Testis (tissue), 2 donors: ENCODE measurements at regions not wholly inside any gene's neighbourhood (a gene's known extent, or its start where the extent isn't known, plus 50 kb on each side); places are given as distances from the start of the nearest gene placed in this dataset.

Experiments used
- DNase-seq: peaks from one replicate; pipeline ENCODE4 v3.0.0-alpha.2; 2019
- H3K27ac ChIP-seq, 2 donors: fragments of 200-600 bp; sonication (generic); one replicate each; pipeline ENCODE4 v1.5.1; 2019
- H3K27me3 ChIP-seq: fragments of 200-600 bp; sonication (generic); one replicate; pipeline ENCODE4 v1.5.1; 2019
- H3K36me3 ChIP-seq: fragments of 200-600 bp; sonication (generic); one replicate; pipeline ENCODE4 v1.5.1; 2017; ENCODE audit warnings: low read depth; ENCODE audit errors: missing control alignments
- H3K4me1 ChIP-seq: fragments of 200-600 bp; sonication (generic); one replicate; pipeline ENCODE4 v1.5.1; 2019
- H3K4me3 ChIP-seq, 2 donors: fragments of 200-600 bp; sonication (generic); one replicate each; pipeline ENCODE4 v1.5.1; 2017 to 2019
- H3K9me3 ChIP-seq: fragments of 200-600 bp; sonication (generic); one replicate; pipeline ENCODE4 v1.5.1; 2017
- CTCF ChIP-seq, 3 experiments: fragments of 450-650 bp in 2 of 3; fragments of 200-600 bp in 1 of 3; sonication (generic) in 1 of 3; IDR thresholded peaks; one replicate each; pipeline ENCODE4 v1.5.1; 2016 to 2019; ENCODE audit warnings: antibody characterized with exemption in 3 of 3, mild to moderate bottlenecking in 2 of 3, moderate library complexity in 1 of 3
- POLR2A ChIP-seq: fragments of 450-650 bp; IDR thresholded peaks from one replicate; pipeline ENCODE4 v1.6.1; 2017; ENCODE audit warnings: antibody characterized with exemption, mild to moderate bottlenecking, moderate library complexity
- WGBS, 2 donors: methylation state at CpG; one replicate each; pipeline ENCODE4 v1.1.5; 2018; 5-methylcytosine and 5-hydroxymethylcytosine counted together
- intact Hi-C: fragments of 100-400 bp; cut with DNase I; formaldehyde crosslinking; loops from one replicate; pipeline ENCODE4 v1.15.1; 2023; ENCODE audit warnings: low total_unique reads

- H3K9me3 ChIP-seq = no peaks in the 10 kb centered on the region
- H3K4me3 ChIP-seq = no peak overlapping the region
- no peak overlapping the region for H3K27ac ChIP-seq
- no peaks in the 10 kb centered on the region for H3K4me1 ChIP-seq
- no peak for TF ChIP-seq POLR2A
- TF ChIP-seq CTCF (IDR thresholded peaks at IDR 0.05) = no peak
- DNase-seq = no peak
- no peaks in the 10 kb centered on the region for H3K27me3 ChIP-seq
- no peaks in the 10 kb centered on the region for H3K36me3 ChIP-seq
- intact Hi-C loops = no loop called here
Measured at GRCh38 chr9:106404137-106404536, 458.8 kb upstream of the ZNF462 start.

GRCh38 chr9:106405871-106406435, 457.0 kb upstream of the ZNF462 start:
- intact Hi-C loops = no loop called here
- Histone ChIP-seq H3K9me3 (no peaks in the 10 kb centered on the region), H3K27ac (no peak overlapping the region)

GRCh38 chr9:106414042-106414441, 448.9 kb upstream of the ZNF462 start:
- Histone ChIP-seq H3K36me3 (no peaks in the 10 kb centered on the region), H3K27me3 (no peaks in the 10 kb centered on the region), H3K27ac (no peak overlapping the region), H3K4me3 (no peak overlapping the region), H3K4me1 (no peaks in the 10 kb centered on the region), H3K9me3 (no peaks in the 10 kb centered on the region)
- intact Hi-C loops = no loop called here
- WGBS, 2 donors = 88 to 90% methylated on average over 7 of the region's 7 CpGs
- TF ChIP-seq POLR2A (no peak), CTCF (IDR thresholded peaks at IDR 0.05) (no peak)
- DNase-seq = no peak

More at GRCh38 chr9:106405871-106406435, 457.0 kb upstream of the ZNF462 start:
- Histone ChIP-seq H3K4me3 (no peak overlapping the region), H3K27me3 (no peaks in the 10 kb centered on the region), H3K4me1 (no peaks in the 10 kb centered on the region), H3K36me3 (no peaks in the 10 kb centered on the region)
- no peak for DNase-seq
- TF ChIP-seq POLR2A (no peak), CTCF (IDR thresholded peaks at IDR 0.05) (no peak)
- WGBS, 2 donors = 70 to 76% methylated on average over 2 of the region's 2 CpGs

- TF ChIP-seq CTCF (IDR thresholded peaks at IDR 0.05) (no peak), POLR2A (no peak)
- Histone ChIP-seq H3K9me3 (no peaks in the 10 kb centered on the region), H3K4me1 (no peaks in the 10 kb centered on the region), H3K36me3 (no peaks in the 10 kb centered on the region), H3K27ac (no peak overlapping the region), H3K4me3 (no peak overlapping the region), H3K27me3 (no peaks in the 10 kb centered on the region)
- 87 to 97% methylated on average over 1 of the region's 1 CpG for WGBS, 2 donors
- no peak for DNase-seq
- intact Hi-C loops = no loop called here
Measured at GRCh38 chr9:106417685-106418084, 445.3 kb upstream of the ZNF462 start.

- Histone ChIP-seq H3K9me3 (no peaks in the 10 kb centered on the region), H3K27me3 (no peaks in the 10 kb centered on the region), H3K27ac (no peak overlapping the region), H3K36me3 (no peaks in the 10 kb centered on the region), H3K4me1 (no peaks in the 10 kb centered on the region), H3K4me3 (no peak overlapping the region)
- intact Hi-C loops = no loop called here
- no peak for DNase-seq
- 81 to 83% methylated on average over 3 of the region's 3 CpGs for WGBS, 2 donors
- TF ChIP-seq CTCF (IDR thresholded peaks at IDR 0.05) = no peak
- no peak for TF ChIP-seq POLR2A
Measured at GRCh38 chr9:106419829-106420228, 443.1 kb upstream of the ZNF462 start.
